ENCODE measurements at regions not wholly inside any gene's neighbourhood (a gene's known extent, or its start where the extent isn't known, plus 50 kb on each side); places are given as distances from the start of the nearest gene placed in this dataset.

DNA sequence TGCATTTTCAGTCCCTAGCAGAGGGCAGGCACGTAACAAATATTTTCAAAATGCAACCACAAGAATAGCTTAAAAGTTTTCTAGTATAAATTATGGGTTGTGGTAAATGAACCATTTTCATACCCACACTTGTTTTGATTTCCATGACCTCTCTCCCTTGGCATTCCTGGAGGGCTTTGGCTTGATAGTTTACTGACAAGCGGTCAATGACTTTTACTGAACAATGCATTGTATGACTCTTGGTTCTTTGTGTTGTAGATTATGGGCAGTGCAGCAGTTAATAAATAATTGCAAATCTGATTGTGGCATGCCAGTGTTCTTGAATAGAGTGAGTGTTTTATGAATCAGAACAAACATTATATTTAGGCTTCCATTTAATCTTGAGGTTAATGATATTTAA lies 285.2 kb upstream of the ARX start:
- no peak overlapping the region for H3K4me3 ChIP-seq (ENCODE audit: low read length)
- no peak for DNase-seq
- no peaks in the 10 kb centered on the region for H3K4me1 ChIP-seq (ENCODE audit: control insufficient read depth, insufficient read depth, low read length)
- H3K27me3 ChIP-seq (ENCODE audit: control insufficient read depth, insufficient read depth, low read length), result no peaks in the 10 kb centered on the region
- H3K27ac ChIP-seq (ENCODE audit: low read length), result no peak overlapping the region
- WGBS (ENCODE audit: insufficient coverage, low lambda C conversion rate), result no CpG with 5 or more reads among the region's 2 CpGs
- no peaks in the 10 kb centered on the region for H3K36me3 ChIP-seq (ENCODE audit: control insufficient read depth, insufficient read depth, low read length)
- no peaks in the 10 kb centered on the region for H3K9me3 ChIP-seq (ENCODE audit: control insufficient read depth, low read depth, low read length)

DNA sequence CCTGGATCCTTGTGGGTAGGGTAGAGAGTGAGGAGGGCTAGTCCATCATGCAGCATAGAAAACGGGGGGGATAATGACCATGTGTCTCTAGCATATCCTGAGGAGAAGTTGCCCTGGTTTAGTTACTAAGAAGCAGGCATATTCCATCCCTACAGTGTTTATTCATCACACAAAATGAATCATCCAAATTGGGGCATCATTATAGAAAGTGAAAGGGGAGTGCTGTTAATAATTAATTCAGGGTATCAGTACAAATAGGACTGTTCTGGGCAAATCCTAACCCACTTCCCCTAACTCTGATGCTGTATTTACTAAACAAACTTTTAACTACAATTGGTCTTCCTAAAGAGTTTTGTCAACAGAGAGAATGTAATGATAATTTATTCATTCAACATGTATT lies 281.1 kb upstream of the ARX start:
- Histone ChIP-seq H3K9me3 (ENCODE audit: control insufficient read depth, low read depth, low read length) (no peaks in the 10 kb centered on the region), H3K4me3 (ENCODE audit: low read length) (no peak overlapping the region), H3K27me3 (ENCODE audit: control insufficient read depth, insufficient read depth, low read length) (no peaks in the 10 kb centered on the region), H3K36me3 (ENCODE audit: control insufficient read depth, insufficient read depth, low read length) (no peaks in the 10 kb centered on the region), H3K27ac (ENCODE audit: low read length) (no peak overlapping the region), H3K4me1 (ENCODE audit: control insufficient read depth, insufficient read depth, low read length) (no peaks in the 10 kb centered on the region)
- no peak for DNase-seq
- no CpG with 5 or more reads among the region's 1 CpG for WGBS (ENCODE audit: insufficient coverage, low lambda C conversion rate)

DNA sequence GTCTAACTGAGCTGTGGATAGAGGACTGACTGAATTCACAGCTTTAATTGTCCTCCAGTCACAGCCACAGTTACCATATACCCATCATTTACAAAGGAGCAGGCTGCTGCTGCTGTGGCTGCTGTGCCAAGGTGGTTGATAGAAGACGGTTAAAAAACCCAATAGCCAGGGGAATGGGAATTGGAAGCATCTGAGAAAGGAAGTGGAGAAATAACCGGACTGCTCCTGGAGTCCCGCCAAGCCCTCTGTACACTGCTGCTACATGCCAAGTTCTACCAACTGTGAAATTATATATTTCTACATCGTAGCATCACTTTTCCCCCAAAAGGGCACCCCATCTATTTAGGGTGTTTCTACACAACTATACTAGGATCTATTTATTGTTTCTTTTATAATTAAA lies 279.7 kb upstream of the ARX start:
- H3K27me3 ChIP-seq (ENCODE audit: control insufficient read depth, insufficient read depth, low read length), result no peaks in the 10 kb centered on the region
- H3K4me1 ChIP-seq (ENCODE audit: control insufficient read depth, insufficient read depth, low read length), result no peaks in the 10 kb centered on the region
- no peak overlapping the region for H3K4me3 ChIP-seq (ENCODE audit: low read length)
- WGBS (ENCODE audit: insufficient coverage, low lambda C conversion rate), result no CpG with 5 or more reads among the region's 4 CpGs
- no peaks in the 10 kb centered on the region for H3K9me3 ChIP-seq (ENCODE audit: control insufficient read depth, low read depth, low read length)
- no peaks in the 10 kb centered on the region for H3K36me3 ChIP-seq (ENCODE audit: control insufficient read depth, insufficient read depth, low read length)
- DNase-seq, result no peak
- H3K27ac ChIP-seq (ENCODE audit: low read length), result no peak overlapping the region

DNA sequence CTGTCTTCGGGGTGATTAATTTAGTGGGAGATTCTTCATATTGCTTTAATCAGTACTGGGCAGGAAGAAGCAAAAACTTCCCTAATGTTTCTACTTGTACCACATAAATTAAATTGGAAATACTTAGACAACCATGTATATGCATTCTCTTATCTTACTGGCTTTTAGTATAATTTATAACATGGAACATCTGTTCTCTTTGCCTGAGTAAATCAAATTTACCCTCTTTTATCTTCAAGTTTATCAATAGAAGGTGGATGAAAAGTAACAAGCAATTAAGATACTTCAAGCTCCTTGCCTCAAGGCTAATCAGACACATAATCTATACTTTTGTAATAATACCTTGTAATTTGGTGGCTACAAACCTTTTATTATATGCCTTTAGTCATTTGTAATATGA lies 274.4 kb upstream of the ARX start:
- no peaks in the 10 kb centered on the region for H3K4me1 ChIP-seq (ENCODE audit: control insufficient read depth, insufficient read depth, low read length)
- no peaks in the 10 kb centered on the region for H3K9me3 ChIP-seq (ENCODE audit: control insufficient read depth, low read depth, low read length)
- WGBS (ENCODE audit: insufficient coverage, low lambda C conversion rate), result no CpG with 5 or more reads among the region's 1 CpG
- H3K36me3 ChIP-seq (ENCODE audit: control insufficient read depth, insufficient read depth, low read length), result no peaks in the 10 kb centered on the region
- DNase-seq, result no peak
- H3K27me3 ChIP-seq (ENCODE audit: control insufficient read depth, insufficient read depth, low read length), result no peaks in the 10 kb centered on the region
- H3K4me3 ChIP-seq (ENCODE audit: low read length), result no peak overlapping the region
- no peak overlapping the region for H3K27ac ChIP-seq (ENCODE audit: low read length)

DNA sequence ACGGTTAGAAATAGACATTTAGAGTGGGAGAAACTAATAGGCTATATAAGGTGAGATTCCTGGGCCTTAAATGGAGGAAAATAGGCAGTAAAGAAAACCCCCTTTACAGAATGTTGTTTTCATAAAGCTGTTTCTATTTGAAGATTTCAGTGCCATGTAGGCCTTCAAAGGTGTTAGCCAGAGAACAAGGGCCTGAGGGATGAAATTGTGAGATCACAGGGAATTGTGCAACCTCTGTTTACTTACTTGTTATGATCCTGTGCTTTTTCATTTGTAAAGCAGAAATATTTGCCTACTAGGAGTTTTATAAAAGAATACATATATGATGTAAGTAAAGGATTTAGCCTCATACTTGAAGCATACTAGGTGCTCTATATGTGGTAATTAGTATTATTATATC lies 272.9 kb upstream of the ARX start:
- no peaks in the 10 kb centered on the region for H3K9me3 ChIP-seq (ENCODE audit: control insufficient read depth, low read depth, low read length)

DNA sequence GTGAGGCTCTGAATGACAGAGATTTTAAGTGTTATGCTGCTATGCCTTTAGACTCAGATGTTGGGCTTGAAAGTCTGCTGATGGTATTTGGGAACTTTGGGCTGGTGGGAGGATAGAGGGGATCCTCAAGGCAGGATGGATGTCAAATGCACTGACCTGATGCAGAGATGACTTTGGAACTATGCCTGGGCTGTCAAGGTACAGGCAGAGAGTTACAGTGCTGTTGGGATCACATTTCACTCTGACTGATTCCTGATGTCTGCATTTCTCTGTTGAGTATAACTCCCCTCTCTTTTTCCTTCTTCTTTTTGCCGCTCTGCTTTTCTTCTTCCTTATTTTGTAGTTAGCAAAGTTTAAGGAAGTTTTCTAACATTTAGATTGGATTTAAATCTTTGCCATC lies 271.8 kb upstream of the ARX start:
- Histone ChIP-seq H3K36me3 (ENCODE audit: control insufficient read depth, insufficient read depth, low read length) (no peaks in the 10 kb centered on the region), H3K4me1 (ENCODE audit: control insufficient read depth, insufficient read depth, low read length) (no peaks in the 10 kb centered on the region), H3K9me3 (ENCODE audit: control insufficient read depth, low read depth, low read length) (no peaks in the 10 kb centered on the region), H3K4me3 (ENCODE audit: low read length) (no peak overlapping the region), H3K27ac (ENCODE audit: low read length) (no peak overlapping the region), H3K27me3 (ENCODE audit: control insufficient read depth, insufficient read depth, low read length) (no peaks in the 10 kb centered on the region)
- DNase-seq, result no peak
- no CpG with 5 or more reads among the region's 1 CpG for WGBS (ENCODE audit: insufficient coverage, low lambda C conversion rate)

More for the DNA sequence above, 272.9 kb upstream of the ARX start:
- DNase-seq, result no peak
- H3K4me1 ChIP-seq (ENCODE audit: control insufficient read depth, insufficient read depth, low read length), result no peaks in the 10 kb centered on the region
- no peak overlapping the region for H3K4me3 ChIP-seq (ENCODE audit: low read length)
- H3K36me3 ChIP-seq (ENCODE audit: control insufficient read depth, insufficient read depth, low read length), result no peaks in the 10 kb centered on the region
- H3K27me3 ChIP-seq (ENCODE audit: control insufficient read depth, insufficient read depth, low read length), result no peaks in the 10 kb centered on the region
- no CpG with 5 or more reads among the region's 1 CpG for WGBS (ENCODE audit: insufficient coverage, low lambda C conversion rate)
- H3K27ac ChIP-seq (ENCODE audit: low read length), result no peak overlapping the region

DNA sequence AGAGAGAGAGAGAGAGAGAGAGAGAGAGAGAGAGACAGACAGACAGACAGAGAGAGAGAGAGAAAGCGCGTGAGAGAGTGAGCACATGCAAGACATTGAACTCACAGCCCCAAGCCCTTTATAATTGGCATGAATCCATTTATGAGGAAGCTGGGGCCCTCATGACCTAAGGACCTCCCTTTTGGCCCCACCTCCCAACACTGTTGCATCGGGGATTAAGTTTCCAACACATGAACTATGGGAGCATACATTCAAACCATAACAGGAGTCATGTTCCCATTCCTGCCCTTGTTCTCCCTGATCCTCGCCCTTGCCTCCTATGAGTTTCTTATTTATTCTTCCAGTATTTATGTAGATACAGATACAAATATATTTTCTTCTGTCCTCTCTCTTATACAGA lies 269.8 kb upstream of the ARX start:
- Histone ChIP-seq H3K27me3 (ENCODE audit: control insufficient read depth, insufficient read depth, low read length) (no peaks in the 10 kb centered on the region), H3K9me3 (ENCODE audit: control insufficient read depth, low read depth, low read length) (no peaks in the 10 kb centered on the region), H3K27ac (ENCODE audit: low read length) (no peak overlapping the region), H3K4me1 (ENCODE audit: control insufficient read depth, insufficient read depth, low read length) (no peaks in the 10 kb centered on the region), H3K4me3 (ENCODE audit: low read length) (no peak overlapping the region), H3K36me3 (ENCODE audit: control insufficient read depth, insufficient read depth, low read length) (no peaks in the 10 kb centered on the region)
- no CpG with 5 or more reads among the region's 4 CpGs for WGBS (ENCODE audit: insufficient coverage, low lambda C conversion rate)
- no peak for DNase-seq

DNA sequence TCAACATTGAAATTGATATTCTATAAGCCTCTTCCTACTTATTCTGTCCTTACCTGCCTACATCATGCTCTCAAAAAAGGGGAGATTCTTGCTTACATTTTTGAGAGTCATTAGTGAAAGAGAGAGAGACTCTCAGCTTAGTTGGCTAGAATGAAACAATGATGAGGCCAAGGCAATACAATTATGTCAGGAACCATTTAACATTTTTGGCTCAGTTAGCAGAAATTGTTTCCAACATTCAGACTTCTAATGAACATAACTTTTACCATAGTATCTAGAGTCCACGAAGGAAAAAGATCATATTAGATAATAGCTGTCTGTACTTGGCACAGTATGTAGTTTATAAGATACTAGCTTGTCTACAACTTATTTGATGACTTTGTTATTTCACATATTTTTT lies 263.7 kb upstream of the ARX start:
- DNase-seq, result no peak
- WGBS (ENCODE audit: insufficient coverage, low lambda C conversion rate), result no CpG with 5 or more reads among the region's 1 CpG

DNA sequence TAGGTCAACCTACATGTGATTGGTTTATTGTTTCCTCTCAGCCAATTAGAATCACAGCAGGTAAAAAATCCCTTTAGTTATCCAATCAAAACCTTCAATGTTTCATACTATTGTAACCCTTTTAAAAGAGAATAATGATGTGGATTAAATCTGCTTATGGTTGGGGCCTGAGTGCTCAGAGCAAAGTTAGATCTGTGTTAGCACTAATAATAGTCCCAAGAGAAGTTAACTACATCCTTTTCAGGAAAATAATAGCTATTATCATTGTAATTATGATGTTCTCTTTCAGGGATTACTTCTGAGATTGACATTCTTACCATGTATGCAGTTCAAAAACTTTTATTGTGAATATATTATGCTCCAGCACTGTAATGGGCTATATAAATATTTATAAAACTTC lies 262.6 kb upstream of the ARX start:
- Histone ChIP-seq H3K9me3 (ENCODE audit: control insufficient read depth, low read depth, low read length) (no peaks in the 10 kb centered on the region), H3K36me3 (ENCODE audit: control insufficient read depth, insufficient read depth, low read length) (no peaks in the 10 kb centered on the region), H3K27ac (ENCODE audit: low read length) (no peak overlapping the region), H3K4me3 (ENCODE audit: low read length) (no peak overlapping the region), H3K27me3 (ENCODE audit: control insufficient read depth, insufficient read depth, low read length) (no peaks in the 10 kb centered on the region), H3K4me1 (ENCODE audit: control insufficient read depth, insufficient read depth, low read length) (no peaks in the 10 kb centered on the region)
- no peak for DNase-seq

More for the DNA sequence above, 263.7 kb upstream of the ARX start:
- no peaks in the 10 kb centered on the region for H3K4me1 ChIP-seq (ENCODE audit: control insufficient read depth, insufficient read depth, low read length)
- no peaks in the 10 kb centered on the region for H3K9me3 ChIP-seq (ENCODE audit: control insufficient read depth, low read depth, low read length)
- no peak overlapping the region for H3K27ac ChIP-seq (ENCODE audit: low read length)
- H3K36me3 ChIP-seq (ENCODE audit: control insufficient read depth, insufficient read depth, low read length), result no peaks in the 10 kb centered on the region
- no peak overlapping the region for H3K4me3 ChIP-seq (ENCODE audit: low read length)
- H3K27me3 ChIP-seq (ENCODE audit: control insufficient read depth, insufficient read depth, low read length), result no peaks in the 10 kb centered on the region

DNA sequence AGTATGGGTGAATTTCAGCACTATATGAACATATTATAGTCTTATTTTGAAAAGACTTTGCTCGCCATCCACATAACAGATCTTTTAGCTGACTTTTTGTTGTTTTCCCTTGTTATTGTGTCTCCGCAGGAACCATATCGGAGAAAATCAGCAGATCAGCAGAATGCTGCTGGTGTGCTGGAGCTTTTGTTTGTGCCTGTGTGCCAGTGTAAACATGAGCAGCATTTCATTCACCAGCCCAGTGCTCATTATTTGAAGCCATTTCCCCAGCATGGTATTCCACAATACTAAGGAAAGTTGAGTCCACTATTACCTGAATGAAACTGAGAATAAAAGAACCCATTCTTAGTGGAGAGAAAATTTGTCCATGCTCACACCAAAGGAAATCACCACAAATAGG lies 261.8 kb upstream of the ARX start:
- H3K36me3 ChIP-seq (ENCODE audit: control insufficient read depth, insufficient read depth, low read length), result no peaks in the 10 kb centered on the region
- no peaks in the 10 kb centered on the region for H3K27me3 ChIP-seq (ENCODE audit: control insufficient read depth, insufficient read depth, low read length)
- no CpG with 5 or more reads among the region's 3 CpGs for WGBS (ENCODE audit: insufficient coverage, low lambda C conversion rate)
- H3K27ac ChIP-seq (ENCODE audit: low read length), result no peak overlapping the region
- H3K4me1 ChIP-seq (ENCODE audit: control insufficient read depth, insufficient read depth, low read length), result no peaks in the 10 kb centered on the region
- no peak overlapping the region for H3K4me3 ChIP-seq (ENCODE audit: low read length)
- no peaks in the 10 kb centered on the region for H3K9me3 ChIP-seq (ENCODE audit: control insufficient read depth, low read depth, low read length)
- no peak for DNase-seq

DNA sequence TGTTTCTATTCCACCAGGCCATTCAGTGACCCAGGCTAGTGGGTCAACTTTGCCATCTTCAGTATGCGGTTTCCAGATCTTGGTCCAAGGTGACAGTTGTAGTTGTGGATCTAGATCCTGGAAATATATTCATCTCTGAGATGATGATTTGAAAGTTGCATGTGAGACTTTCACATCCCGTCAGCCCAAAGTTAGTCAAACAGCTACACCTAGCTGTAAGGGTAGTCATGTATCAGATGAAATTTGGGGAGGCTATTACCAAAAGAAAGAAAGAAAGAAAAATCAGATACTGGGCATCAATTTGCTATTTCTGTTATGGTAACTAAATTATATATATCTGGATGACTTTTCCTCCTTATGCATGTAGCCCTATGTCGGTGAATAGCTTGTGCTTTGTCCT lies 259.4 kb upstream of the ARX start:
- H3K9me3 ChIP-seq (ENCODE audit: control insufficient read depth, low read depth, low read length), result no peaks in the 10 kb centered on the region

More for the DNA sequence above, 259.4 kb upstream of the ARX start:
- DNase-seq, result no peak
- Histone ChIP-seq H3K27ac (ENCODE audit: low read length) (no peak overlapping the region), H3K4me1 (ENCODE audit: control insufficient read depth, insufficient read depth, low read length) (no peaks in the 10 kb centered on the region), H3K36me3 (ENCODE audit: control insufficient read depth, insufficient read depth, low read length) (no peaks in the 10 kb centered on the region), H3K27me3 (ENCODE audit: control insufficient read depth, insufficient read depth, low read length) (no peaks in the 10 kb centered on the region), H3K4me3 (ENCODE audit: low read length) (no peak overlapping the region)
- no CpG with 5 or more reads among the region's 3 CpGs for WGBS (ENCODE audit: insufficient coverage, low lambda C conversion rate)
